Activated T-helper 2 cell treated with anti-CD3 and anti-CD28 coated beads, Interferon-gamma antibody, Interleukin-2, Interleukin-4, amounts not matched to agents 10 μg/mL and 5 μg/mL and 100 μg/mL, durations not matched to agents 14 hours and 24 hours and 36 hours (primary cell): ENCODE measurements at regions not wholly inside any gene's neighbourhood (a gene's known extent, or its start where the extent isn't known, plus 50 kb on each side); places are given as distances from the start of the nearest gene placed in this dataset.
"Not testable (repeated sequence)": the region's sequence is repeated elsewhere in the genome, so short reads cannot be mapped to it uniquely, and the experiment has no call there.

Experiments used
- DNase-seq: peaks from one replicate; pipeline ENCODE4 v3.0.0; 2021; ENCODE audit warnings: low spot score
- H3K27ac Mint-ChIP-seq: one replicate; pipeline ENCODE4 v1.8.0; 2021; ENCODE audit warnings: mixed read lengths
- H3K27me3 Mint-ChIP-seq: one replicate; pipeline ENCODE4 v1.8.0; 2021; ENCODE audit warnings: low read depth, mixed read lengths
- H3K36me3 Mint-ChIP-seq: one replicate; pipeline ENCODE4 v1.8.0; 2021; ENCODE audit warnings: low read depth, mixed read lengths
- H3K4me1 Mint-ChIP-seq: one replicate; pipeline ENCODE4 v1.8.0; 2021; ENCODE audit warnings: low read depth, mixed read lengths
- H3K4me3 Mint-ChIP-seq: one replicate; pipeline ENCODE4 v1.8.0; 2021; ENCODE audit warnings: low read depth, mild to moderate bottlenecking, moderate library complexity, mixed read lengths
- H3K9me3 Mint-ChIP-seq: one replicate; pipeline ENCODE4 v1.8.0; 2021; ENCODE audit warnings: mixed read lengths
- intact Hi-C: fragments of 100-400 bp; cut with micrococcal nuclease; formaldehyde crosslinking; loops from one replicate; pipeline ENCODE4 v1.15.1; 2023

GRCh38 chr10:90989378-90989777 is 68.5 kb upstream of the ANKRD1 start:
- Mint-ChIP-seq H3K36me3 (no peaks in the 10 kb centered on the region), H3K27me3 (peaks cover 14% of the 10 kb centered on the region), H3K9me3 (no peaks in the 10 kb centered on the region), H3K4me1 (no peaks in the 10 kb centered on the region), H3K4me3 (no peak overlapping the region), H3K27ac (no peak overlapping the region)
- intact Hi-C loops: no loop called here
- no peak for DNase-seq

- H3K9me3 Mint-ChIP-seq: no peaks in the 10 kb centered on the region
- peaks cover 21% of the 10 kb centered on the region for H3K27me3 Mint-ChIP-seq
- H3K4me3 Mint-ChIP-seq: no peak overlapping the region
- intact Hi-C loops: no loop called here
- H3K36me3 Mint-ChIP-seq: no peaks in the 10 kb centered on the region
- DNase-seq: no peak
- H3K27ac Mint-ChIP-seq: no peak overlapping the region
- H3K4me1 Mint-ChIP-seq: no peaks in the 10 kb centered on the region
Measured at GRCh38 chr10:90992462-90992861, 71.6 kb upstream of the ANKRD1 start.

- H3K36me3 Mint-ChIP-seq: no peaks in the 10 kb centered on the region
- no peak overlapping the region for H3K4me3 Mint-ChIP-seq
- no peak for DNase-seq
- intact Hi-C loops: no loop called here
- H3K4me1 Mint-ChIP-seq: no peaks in the 10 kb centered on the region
- peaks cover 25% of the 10 kb centered on the region for H3K27me3 Mint-ChIP-seq
- H3K9me3 Mint-ChIP-seq: no peaks in the 10 kb centered on the region
- no peak overlapping the region for H3K27ac Mint-ChIP-seq
Measured at GRCh38 chr10:90993340-90993739, 72.5 kb upstream of the ANKRD1 start.

- no peaks in the 10 kb centered on the region for H3K36me3 Mint-ChIP-seq
- intact Hi-C loops: no loop called here
- DNase-seq: no peak
- no peak overlapping the region for H3K4me3 Mint-ChIP-seq
- peaks cover 36% of the 10 kb centered on the region for H3K27me3 Mint-ChIP-seq
- H3K9me3 Mint-ChIP-seq: no peaks in the 10 kb centered on the region
- H3K4me1 Mint-ChIP-seq: no peaks in the 10 kb centered on the region
- no peak overlapping the region for H3K27ac Mint-ChIP-seq
Measured at GRCh38 chr10:90997670-90998069, 76.8 kb upstream of the ANKRD1 start.

GRCh38 chr10:90998733-90999511 is 78.0 kb upstream of the ANKRD1 start:
- H3K27ac Mint-ChIP-seq: no peak overlapping the region
- intact Hi-C loops: no loop called here
- no peaks in the 10 kb centered on the region for H3K4me1 Mint-ChIP-seq
- H3K4me3 Mint-ChIP-seq: no peak overlapping the region
- no peak for DNase-seq
- no peaks in the 10 kb centered on the region for H3K36me3 Mint-ChIP-seq
- H3K9me3 Mint-ChIP-seq: no peaks in the 10 kb centered on the region
- H3K27me3 Mint-ChIP-seq: peaks cover 31% of the 10 kb centered on the region

DNA sequence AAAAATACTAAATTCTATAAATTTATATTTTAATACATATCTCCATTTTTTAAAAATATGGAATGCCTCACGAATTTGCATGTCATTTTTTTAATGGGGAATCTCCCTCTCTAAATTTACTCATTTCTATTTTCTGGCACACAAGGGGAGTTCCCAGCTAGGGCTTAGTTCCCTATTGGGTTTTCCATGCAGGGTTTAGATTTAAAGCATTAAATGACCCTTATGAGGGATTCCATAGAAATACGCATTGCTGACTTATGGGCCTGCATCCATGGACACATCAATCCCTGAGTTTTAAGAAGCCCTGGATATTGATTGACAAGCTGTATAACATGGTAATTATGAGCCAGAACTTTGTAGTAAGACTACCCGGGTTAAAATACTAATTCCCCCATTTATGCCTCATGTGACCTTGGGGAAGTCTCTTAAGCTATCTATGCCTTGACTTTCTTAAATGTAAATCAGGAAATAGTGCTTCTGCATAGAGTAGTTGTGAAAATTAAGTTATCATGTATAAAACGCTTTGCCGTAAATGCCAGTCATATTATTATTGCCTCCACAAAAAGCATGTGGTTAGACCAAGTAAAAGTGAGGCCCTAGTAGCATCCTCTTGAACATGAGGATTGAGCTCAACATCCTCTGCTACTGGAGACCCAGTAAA is 78.8 kb upstream of the ANKRD1 start:
- Mint-ChIP-seq H3K9me3 (no peaks in the 10 kb centered on the region), H3K27me3 (peaks cover 26% of the 10 kb centered on the region), H3K36me3 (no peaks in the 10 kb centered on the region), H3K27ac (no peak overlapping the region), H3K4me3 (no peak overlapping the region), H3K4me1 (no peaks in the 10 kb centered on the region)
- intact Hi-C loops: no loop called here
- no peak for DNase-seq

GRCh38 chr10:91000470-91000869 is 79.6 kb upstream of the ANKRD1 start:
- no peaks in the 10 kb centered on the region for H3K9me3 Mint-ChIP-seq
- intact Hi-C loops: no loop called here
- H3K4me3 Mint-ChIP-seq: no peak overlapping the region
- DNase-seq: no peak
- peaks cover 33% of the 10 kb centered on the region for H3K27me3 Mint-ChIP-seq
- no peaks in the 10 kb centered on the region for H3K36me3 Mint-ChIP-seq
- peaks cover 5% of the 10 kb centered on the region for H3K4me1 Mint-ChIP-seq
- no peak overlapping the region for H3K27ac Mint-ChIP-seq

DNA sequence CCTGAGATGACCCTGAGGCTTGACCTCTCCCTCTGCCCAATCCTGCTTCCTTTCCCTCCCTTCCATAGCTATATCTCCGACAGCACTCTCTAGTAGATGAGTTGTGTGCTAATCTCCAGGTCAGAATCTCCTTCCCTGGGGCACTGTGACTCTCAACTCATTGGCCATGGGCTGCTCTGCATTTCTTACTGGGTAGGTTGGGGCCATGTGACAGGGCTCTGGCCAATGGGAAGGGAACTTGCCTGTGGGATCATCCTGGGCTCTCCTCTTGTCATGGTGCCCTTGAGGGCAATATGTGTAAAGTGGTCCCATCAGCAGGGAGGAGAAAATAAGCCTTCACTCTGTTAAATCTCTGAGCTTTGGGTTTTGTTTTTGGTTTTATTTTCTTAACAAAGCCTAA is 80.1 kb upstream of the ANKRD1 start:
- H3K27me3 Mint-ChIP-seq: peaks cover 29% of the 10 kb centered on the region
- no peak for DNase-seq
- H3K36me3 Mint-ChIP-seq: no peaks in the 10 kb centered on the region
- H3K4me1 Mint-ChIP-seq: peaks cover 9% of the 10 kb centered on the region
- H3K4me3 Mint-ChIP-seq: no peak overlapping the region
- intact Hi-C loops: no loop called here
- H3K9me3 Mint-ChIP-seq: no peaks in the 10 kb centered on the region
- no peak overlapping the region for H3K27ac Mint-ChIP-seq

- intact Hi-C loops: no loop called here
- Mint-ChIP-seq H3K27ac (no peak overlapping the region), H3K36me3 (no peaks in the 10 kb centered on the region), H3K4me1 (peaks cover 21% of the 10 kb centered on the region), H3K27me3 (peaks cover 29% of the 10 kb centered on the region), H3K4me3 (no peak overlapping the region), H3K9me3 (no peaks in the 10 kb centered on the region)
- DNase-seq: no peak
Measured at GRCh38 chr10:91002656-91003055, 81.8 kb upstream of the ANKRD1 start.

- intact Hi-C loops, H3K36me3 Mint-ChIP-seq, DNase-seq, H3K4me3 Mint-ChIP-seq, H3K9me3 Mint-ChIP-seq, H3K27ac Mint-ChIP-seq: not testable (repeated sequence)
- Mint-ChIP-seq H3K4me1 (peaks cover 25% of the 10 kb centered on the region), H3K27me3 (peaks cover 25% of the 10 kb centered on the region)
Measured at GRCh38 chr10:91003379-91003778, 82.5 kb upstream of the ANKRD1 start.

GRCh38 chr10:91005276-91005675 is 84.4 kb upstream of the ANKRD1 start:
- H3K36me3 Mint-ChIP-seq, H3K4me3 Mint-ChIP-seq, H3K9me3 Mint-ChIP-seq, DNase-seq, H3K27ac Mint-ChIP-seq: not testable (repeated sequence)
- peaks cover 25% of the 10 kb centered on the region for H3K4me1 Mint-ChIP-seq
- intact Hi-C loops: loop anchor here (5.0 kb wide), 2 partner anchors 133 to 627 kb away; partner anchors contain the start of genes PPP1R3C and RPP30
- H3K27me3 Mint-ChIP-seq: peaks cover 28% of the 10 kb centered on the region

GRCh38 chr10:91006001-91006751 is 85.3 kb upstream of the ANKRD1 start:
- Mint-ChIP-seq H3K4me1 (peaks cover 25% of the 10 kb centered on the region), H3K9me3 (no peaks in the 10 kb centered on the region), H3K4me3 (no peak overlapping the region), H3K27me3 (peaks cover 27% of the 10 kb centered on the region), H3K27ac (no peak overlapping the region), H3K36me3 (no peaks in the 10 kb centered on the region)
- intact Hi-C loops: loop anchor here (1.0 to 5.0 kb wide), 6 partner anchors 82 to 626 kb away; partner anchors contain the start of genes PPP1R3C and RPP30
- peak; percentile 45 for DNase-seq
